ENCODE measurements at regions not wholly inside any gene's neighbourhood (a gene's known extent, or its start where the extent isn't known, plus 50 kb on each side); places are given as distances from the start of the nearest gene placed in this dataset.

DNA sequence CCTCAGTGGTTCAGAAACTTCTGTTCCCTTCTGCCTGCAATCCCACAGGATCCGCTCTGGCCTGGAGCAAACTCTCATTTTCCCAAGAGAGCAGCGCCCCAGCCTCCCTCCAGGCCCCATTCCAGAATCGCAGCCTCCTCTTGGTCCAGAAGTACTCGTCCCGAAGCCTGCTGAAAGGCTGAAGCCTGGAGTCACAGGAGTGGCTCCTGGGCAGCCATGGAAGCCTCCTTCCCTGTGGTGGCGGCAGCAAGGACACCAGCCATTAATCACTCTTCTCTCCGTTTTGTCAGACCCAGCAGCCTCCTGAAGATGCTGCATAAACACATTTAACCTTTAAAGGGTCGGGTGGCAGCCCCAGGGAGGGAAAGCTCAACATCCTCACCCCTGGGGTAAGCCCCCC lies 66.9 kb upstream of the TNRC6C start:
- TF ChIP-seq, protein P1, sequence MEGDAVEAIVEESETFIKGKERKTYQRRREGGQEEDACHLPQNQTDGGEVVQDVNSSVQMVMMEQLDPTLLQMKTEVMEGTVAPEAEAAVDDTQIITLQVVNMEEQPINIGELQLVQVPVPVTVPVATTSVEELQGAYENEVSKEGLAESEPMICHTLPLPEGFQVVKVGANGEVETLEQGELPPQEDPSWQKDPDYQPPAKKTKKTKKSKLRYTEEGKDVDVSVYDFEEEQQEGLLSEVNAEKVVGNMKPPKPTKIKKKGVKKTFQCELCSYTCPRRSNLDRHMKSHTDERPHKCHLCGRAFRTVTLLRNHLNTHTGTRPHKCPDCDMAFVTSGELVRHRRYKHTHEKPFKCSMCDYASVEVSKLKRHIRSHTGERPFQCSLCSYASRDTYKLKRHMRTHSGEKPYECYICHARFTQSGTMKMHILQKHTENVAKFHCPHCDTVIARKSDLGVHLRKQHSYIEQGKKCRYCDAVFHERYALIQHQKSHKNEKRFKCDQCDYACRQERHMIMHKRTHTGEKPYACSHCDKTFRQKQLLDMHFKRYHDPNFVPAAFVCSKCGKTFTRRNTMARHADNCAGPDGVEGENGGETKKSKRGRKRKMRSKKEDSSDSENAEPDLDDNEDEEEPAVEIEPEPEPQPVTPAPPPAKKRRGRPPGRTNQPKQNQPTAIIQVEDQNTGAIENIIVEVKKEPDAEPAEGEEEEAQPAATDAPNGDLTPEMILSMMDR (IDR thresholded peaks at IDR 0.05; ENCODE audit: low read depth, low read length) = no peak
- no peak for TF ChIP-seq EZH2phosphoT487 (IDR thresholded peaks at IDR 0.05; ENCODE audit: low read depth)

Measured in OCI-LY3 (cell line).